HAP-1 (cell line): ENCODE measurements at regions not wholly inside any gene's neighbourhood (a gene's known extent, or its start where the extent isn't known, plus 50 kb on each side); places are given as distances from the start of the nearest gene placed in this dataset.

Experiments used
- DNase-seq, 2 experiments: peaks; one replicate each; pipeline ENCODE4 v3.0.0-alpha.2; 2016 to 2020; ENCODE audit warnings: low spot score in 2 of 2
- H3K27me3 ChIP-seq: fragments of 250-450 bp; sonication (Bioruptor Pico); 2 replicates; pipeline ENCODE4 v1.5.1; 2020; ENCODE audit warnings: low read depth, mild to moderate bottlenecking, moderate library complexity
- H3K36me3 ChIP-seq: fragments of 250-450 bp; sonication (Bioruptor Pico); replicated peaks from 2 replicates; pipeline ENCODE4 v1.5.1; 2020; ENCODE audit warnings: mild to moderate bottlenecking
- H3K4me1 ChIP-seq: fragments of 250-450 bp; sonication (Bioruptor Pico); 2 replicates; pipeline ENCODE4 v1.5.1; 2020; ENCODE audit warnings: mild to moderate bottlenecking
- H3K4me3 ChIP-seq: fragments of 250-450 bp; sonication (Bioruptor Pico); 2 replicates; pipeline ENCODE4 v1.5.1; 2020; ENCODE audit warnings: mild to moderate bottlenecking, moderate library complexity
- H3K9me3 ChIP-seq: fragments of 250-450 bp; sonication (Bioruptor Pico); 2 replicates; pipeline ENCODE4 v1.5.1; 2020; ENCODE audit warnings: mild to moderate bottlenecking, moderate library complexity
- in situ Hi-C: fragments of 300-500 bp; cut with MboI; formaldehyde crosslinking; loops from 3 replicates; pipeline ENCODE4 v1.14.3; 2020; ENCODE audit warnings: low sequenced_read_pairs, inconsistent platforms, mixed read lengths

GRCh38 chr6:149127212-149127611 lies 190.3 kb upstream of the TAB2 start:
- no peak for DNase-seq
- Histone ChIP-seq H3K36me3 (no peaks in the 10 kb centered on the region), H3K4me1 (no peaks in the 10 kb centered on the region), H3K27me3 (no peaks in the 10 kb centered on the region), H3K9me3 (no peaks in the 10 kb centered on the region), H3K4me3 (no peak overlapping the region)
- in situ Hi-C loops = no loop called here

GRCh38 chr6:149128489-149129145 lies 188.9 kb upstream of the TAB2 start:
- DNase-seq = no peak
- Histone ChIP-seq H3K4me1 (no peaks in the 10 kb centered on the region), H3K36me3 (no peaks in the 10 kb centered on the region), H3K27me3 (no peaks in the 10 kb centered on the region), H3K4me3 (no peak overlapping the region), H3K9me3 (no peaks in the 10 kb centered on the region)
- in situ Hi-C loops = no loop called here

DNA sequence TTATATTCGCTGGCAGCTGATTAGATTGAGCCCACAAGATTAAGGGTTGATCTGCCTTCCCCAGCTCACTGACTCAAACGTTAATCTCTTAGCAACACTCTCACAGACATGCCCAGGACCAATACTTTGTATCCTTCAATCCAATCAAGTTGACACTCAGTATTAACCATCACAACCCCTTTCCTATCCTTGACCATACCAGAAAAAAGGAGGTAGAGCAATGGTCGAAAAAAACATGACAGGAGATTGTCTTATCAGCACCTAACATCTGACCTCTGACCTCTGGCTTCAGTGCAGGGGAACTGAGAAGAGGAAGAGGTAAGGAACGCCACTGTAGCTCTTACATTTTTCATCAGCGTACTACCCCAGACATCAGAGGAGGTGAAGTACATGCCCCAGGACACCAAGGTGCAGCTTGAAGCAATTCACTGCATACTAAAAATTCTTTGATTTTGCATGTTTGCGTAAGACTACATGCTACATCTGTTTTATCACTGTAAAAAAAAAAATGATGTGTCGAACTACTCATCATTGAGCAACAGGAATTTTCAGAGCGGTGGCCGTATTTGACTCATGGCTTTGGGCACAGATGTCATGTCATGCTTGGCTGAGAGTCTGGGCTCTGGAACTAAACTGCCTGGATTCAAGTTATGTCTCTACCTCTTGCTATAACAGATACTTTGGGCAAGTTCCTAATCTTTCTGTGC lies 188.0 kb upstream of the TAB2 start:
- Histone ChIP-seq H3K27me3 (no peaks in the 10 kb centered on the region), H3K4me1 (no peaks in the 10 kb centered on the region), H3K4me3 (no peak overlapping the region), H3K9me3 (no peaks in the 10 kb centered on the region), H3K36me3 (no peaks in the 10 kb centered on the region)
- in situ Hi-C loops = no loop called here
- DNase-seq = no peak

GRCh38 chr6:149130090-149130489 lies 187.4 kb upstream of the TAB2 start:
- no peaks in the 10 kb centered on the region for H3K4me1 ChIP-seq
- no peaks in the 10 kb centered on the region; the same call in 1 of the 2 replicates for H3K9me3 ChIP-seq
- no peaks in the 10 kb centered on the region for H3K36me3 ChIP-seq
- no peak overlapping the region for H3K4me3 ChIP-seq
- H3K27me3 ChIP-seq = no peaks in the 10 kb centered on the region
- in situ Hi-C loops = no loop called here
- DNase-seq = no peak

DNA sequence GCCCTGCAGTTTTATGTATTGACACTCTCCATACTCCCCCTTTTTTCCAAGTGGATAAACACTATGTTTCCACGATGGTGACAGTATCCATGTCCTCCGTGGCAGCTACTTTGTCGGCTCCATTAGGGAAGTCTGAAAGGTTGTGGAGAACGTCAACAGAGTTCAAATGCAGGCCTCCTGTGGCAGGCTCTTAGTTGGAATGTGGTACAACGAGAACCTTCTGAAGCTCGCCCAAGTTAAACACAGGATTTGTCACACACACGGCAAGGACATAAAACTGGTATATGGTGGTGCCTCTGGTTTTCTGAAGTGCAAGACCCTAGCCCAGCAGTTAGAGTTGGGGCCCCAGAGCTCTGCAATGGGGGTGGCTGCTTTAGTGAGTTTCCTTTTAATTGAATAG lies 187.0 kb upstream of the TAB2 start:
- Histone ChIP-seq H3K4me3 (no peak overlapping the region), H3K4me1 (no peaks in the 10 kb centered on the region), H3K27me3 (no peaks in the 10 kb centered on the region), H3K36me3 (no peaks in the 10 kb centered on the region), H3K9me3 (no peaks in the 10 kb centered on the region; the same call in 1 of the 2 replicates)
- no peak for DNase-seq
- in situ Hi-C loops = no loop called here

- in situ Hi-C loops = no loop called here
Observed at GRCh38 chr6:149131891-149132290, 185.6 kb upstream of the TAB2 start.

DNA sequence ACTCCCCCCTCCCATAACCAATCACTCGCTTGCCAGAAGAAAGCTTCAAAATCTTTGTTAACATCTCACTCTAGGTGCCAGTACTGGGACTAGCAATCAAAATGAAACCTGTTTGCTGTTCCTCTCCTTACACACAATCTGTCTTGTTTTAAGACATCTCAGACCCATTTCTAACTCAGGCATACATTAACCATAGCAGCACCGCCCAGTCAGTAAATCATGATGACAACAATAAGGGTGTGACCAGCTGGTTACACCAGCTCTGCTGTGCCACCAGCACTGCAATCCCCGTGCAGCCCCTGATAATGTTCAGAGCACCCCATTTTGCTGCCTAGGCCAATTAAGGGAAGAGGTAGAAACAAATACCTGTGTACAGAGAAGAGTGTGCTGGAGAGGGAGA lies 185.2 kb upstream of the TAB2 start:
- in situ Hi-C loops = no loop called here
- H3K9me3 ChIP-seq = no peaks in the 10 kb centered on the region; the same call in 1 of the 2 replicates
- H3K36me3 ChIP-seq = no peaks in the 10 kb centered on the region
- H3K4me3 ChIP-seq = no peak overlapping the region
- H3K4me1 ChIP-seq = no peaks in the 10 kb centered on the region
- no peak for DNase-seq
- H3K27me3 ChIP-seq = no peaks in the 10 kb centered on the region

More at GRCh38 chr6:149131891-149132290, 185.6 kb upstream of the TAB2 start:
- DNase-seq = no peak
- Histone ChIP-seq H3K36me3 (no peaks in the 10 kb centered on the region), H3K4me3 (no peak overlapping the region), H3K27me3 (no peaks in the 10 kb centered on the region), H3K9me3 (no peaks in the 10 kb centered on the region; the same call in 1 of the 2 replicates), H3K4me1 (no peaks in the 10 kb centered on the region)

DNA sequence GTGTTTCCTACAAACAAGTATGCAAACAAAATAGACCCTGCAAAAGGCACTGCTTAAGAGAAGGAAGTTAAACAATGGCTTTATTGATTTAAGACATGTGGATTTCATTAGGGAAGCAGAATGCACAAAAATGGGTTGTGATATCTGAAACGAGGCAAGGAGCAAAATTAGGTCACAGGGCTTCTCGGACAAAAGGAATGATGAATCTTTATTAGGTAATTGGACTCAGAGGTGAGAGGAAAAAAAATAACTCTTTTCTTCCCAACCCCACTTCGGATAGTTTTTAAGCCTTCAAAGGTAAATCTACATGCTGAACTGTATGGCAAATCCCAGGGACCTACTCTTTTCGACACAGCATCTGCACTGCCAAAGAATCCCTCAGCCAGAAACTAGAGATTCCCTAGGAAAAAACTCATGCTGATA lies 183.0 kb upstream of the TAB2 start:
- Histone ChIP-seq H3K36me3 (no peaks in the 10 kb centered on the region), H3K9me3 (no peaks in the 10 kb centered on the region; the same call in 1 of the 2 replicates), H3K27me3 (no peaks in the 10 kb centered on the region), H3K4me1 (no peaks in the 10 kb centered on the region), H3K4me3 (no peak overlapping the region)
- in situ Hi-C loops = no loop called here
- DNase-seq = no peak

DNA sequence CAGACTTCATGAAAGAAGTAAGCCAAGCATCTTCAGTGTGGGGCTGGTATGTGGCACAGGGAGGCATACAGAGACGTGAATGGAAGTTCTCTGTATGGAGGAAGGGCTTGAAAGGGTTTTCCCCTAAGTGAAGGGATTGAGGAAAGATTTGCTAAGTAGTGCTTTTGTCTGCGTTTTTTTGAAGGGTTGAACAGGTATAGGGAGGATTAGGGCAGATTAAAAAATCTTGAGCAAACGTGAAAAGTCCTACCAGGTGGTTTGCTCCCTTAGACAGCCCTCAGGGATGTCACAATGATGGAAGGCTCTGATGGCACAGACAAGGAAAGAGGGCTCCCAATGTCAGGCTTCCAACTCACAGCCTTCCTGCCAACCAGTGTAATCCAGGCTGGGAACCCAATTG lies 181.7 kb upstream of the TAB2 start:
- no peak for DNase-seq
- no peaks in the 10 kb centered on the region for H3K36me3 ChIP-seq
- H3K4me3 ChIP-seq = no peak overlapping the region
- in situ Hi-C loops = no loop called here
- H3K27me3 ChIP-seq = no peaks in the 10 kb centered on the region
- H3K4me1 ChIP-seq = no peaks in the 10 kb centered on the region
- no peaks in the 10 kb centered on the region; the same call in 1 of the 2 replicates for H3K9me3 ChIP-seq

DNA sequence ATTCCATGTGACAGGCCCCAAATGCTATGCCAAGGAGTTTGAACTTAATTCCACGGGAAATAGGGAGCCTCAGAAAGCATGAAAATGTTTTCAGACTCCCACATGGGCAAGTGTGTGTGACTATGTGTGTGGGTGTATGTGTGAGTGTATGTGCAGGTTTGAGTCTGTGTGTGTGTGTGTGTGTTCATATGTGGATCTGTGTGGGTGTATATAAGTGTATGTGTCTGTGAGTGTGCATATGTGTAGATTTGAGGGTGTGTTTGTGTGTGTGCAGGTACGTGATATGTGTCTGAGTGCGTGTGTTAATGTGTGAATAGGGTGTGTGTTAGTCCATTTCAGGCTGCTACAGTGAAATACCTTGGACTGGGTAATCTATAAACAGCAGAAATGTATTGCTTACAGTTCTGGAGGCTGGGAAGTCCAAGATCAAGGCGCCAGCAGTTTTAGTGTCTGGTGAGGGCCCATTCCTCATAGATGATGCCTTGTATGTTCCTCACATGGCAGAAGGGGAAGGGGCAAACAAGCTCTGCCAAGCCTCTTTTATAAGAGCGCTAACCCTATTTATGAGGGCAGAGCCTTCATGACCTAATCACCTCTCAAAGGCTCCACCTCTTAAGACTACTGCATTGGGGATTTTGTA lies 181.1 kb upstream of the TAB2 start:
- DNase-seq = no peak
- Histone ChIP-seq H3K27me3 (no peaks in the 10 kb centered on the region), H3K4me1 (no peaks in the 10 kb centered on the region), H3K9me3 (no peaks in the 10 kb centered on the region; the same call in 1 of the 2 replicates), H3K36me3 (no peaks in the 10 kb centered on the region), H3K4me3 (no peak overlapping the region)
- in situ Hi-C loops = no loop called here

GRCh38 chr6:149136913-149137286 lies 180.6 kb upstream of the TAB2 start:
- in situ Hi-C loops = no loop called here
- Histone ChIP-seq H3K4me3 (no peak overlapping the region), H3K36me3 (no peaks in the 10 kb centered on the region)

GRCh38 chr6:149137594-149137993 lies 179.9 kb upstream of the TAB2 start:
- Histone ChIP-seq H3K4me1 (no peaks in the 10 kb centered on the region), H3K27me3 (peaks cover 5% of the 10 kb centered on the region; the same call in 1 of the 2 replicates), H3K9me3 (no peaks in the 10 kb centered on the region; the same call in 1 of the 2 replicates), H3K36me3 (no peaks in the 10 kb centered on the region), H3K4me3 (no peak overlapping the region)
- in situ Hi-C loops = no loop called here
- DNase-seq = no peak

More at GRCh38 chr6:149136913-149137286, 180.6 kb upstream of the TAB2 start:
- no peak for DNase-seq
- Histone ChIP-seq H3K9me3 (no peaks in the 10 kb centered on the region; the same call in 1 of the 2 replicates), H3K27me3 (no peaks in the 10 kb centered on the region; the same call in 1 of the 2 replicates), H3K4me1 (no peaks in the 10 kb centered on the region)

DNA sequence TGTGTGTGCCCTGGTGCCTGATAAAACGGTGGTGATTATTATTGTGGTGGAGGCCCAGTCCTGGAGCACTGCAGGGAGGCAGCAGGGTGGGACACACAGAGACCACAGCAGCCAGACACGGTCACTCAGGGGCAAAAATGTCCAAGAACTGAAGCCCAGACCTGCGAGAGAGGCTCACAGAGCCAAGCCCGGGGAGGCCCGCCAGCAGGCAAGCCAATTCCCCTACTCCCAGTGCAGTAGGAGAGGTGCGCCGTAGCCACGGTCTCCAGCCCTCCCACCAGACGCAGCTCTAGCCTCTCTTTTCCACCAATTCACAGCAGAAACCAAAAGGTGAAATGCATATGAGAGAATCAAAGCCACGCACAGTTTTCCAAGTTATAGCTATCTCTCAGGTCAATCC lies 179.4 kb upstream of the TAB2 start:
- no peaks in the 10 kb centered on the region; the same call in 1 of the 2 replicates for H3K9me3 ChIP-seq
- H3K4me3 ChIP-seq = no peak overlapping the region
- no peaks in the 10 kb centered on the region for H3K4me1 ChIP-seq
- peaks cover 5% of the 10 kb centered on the region; the same call in 1 of the 2 replicates for H3K27me3 ChIP-seq
- in situ Hi-C loops = no loop called here
- no peaks in the 10 kb centered on the region for H3K36me3 ChIP-seq
- no peak for DNase-seq
